Sigmoid colon (tissue), 6 donors: ENCODE measurements at regions not wholly inside any gene's neighbourhood (a gene's known extent, or its start where the extent isn't known, plus 50 kb on each side); places are given as distances from the start of the nearest gene placed in this dataset.

Experiments
- DNase-seq: peaks from one replicate; pipeline ENCODE4 v3.0.0-alpha.2; 2019
- H3K27ac ChIP-seq, 4 donors: fragments of 200-600 bp; sonication (generic); one replicate each; pipeline ENCODE4 v1.5.1; 2016 to 2019; ENCODE audit warnings: mild to moderate bottlenecking in 1 of 4
- H3K27me3 ChIP-seq, 3 donors: fragments of 200-600 bp; sonication (generic); one replicate each; pipeline ENCODE4 v1.5.1; 2019; ENCODE audit warnings: mild to moderate bottlenecking in 1 of 3
- H3K36me3 ChIP-seq, 4 donors: fragments of 200-600 bp; sonication (generic); one replicate each; pipeline ENCODE4 v1.5.1; 2016 to 2019
- H3K4me1 ChIP-seq, 4 donors: fragments of 200-600 bp; sonication (generic); one replicate each; pipeline ENCODE4 v1.5.1; 2017 to 2019
- H3K4me3 ChIP-seq, 4 donors: fragments of 200-600 bp; sonication (generic); one replicate each; pipeline ENCODE4 v1.5.1; 2017 to 2019; ENCODE audit warnings: mild to moderate bottlenecking in 2 of 4, moderate library complexity in 1 of 4
- H3K9me3 ChIP-seq, 4 donors: fragments of 200-600 bp in 3 of 4; sonication (generic) in 3 of 4; one replicate each; pipeline versions ENCODE4 v1.5.1 to v1.6.1; 2013 to 2019
- CTCF ChIP-seq, 4 experiments: fragments of 450-650 bp in 3 of 4; fragments of 200-600 bp in 1 of 4; IDR thresholded peaks; one replicate each; pipeline ENCODE4 v1.5.1; 2016 to 2019; ENCODE audit warnings: antibody characterized with exemption in 4 of 4, mild to moderate bottlenecking in 3 of 4, moderate library complexity in 2 of 4
- EP300 ChIP-seq, 4 donors: sonication (generic); formaldehyde crosslinking; IDR thresholded peaks; one replicate each; pipeline ENCODE4 v1.6.1; 2017; ENCODE audit warnings: antibody characterized with exemption in 4 of 4
- POLR2A ChIP-seq, 2 donors: fragments of 450-650 bp; IDR thresholded peaks; one replicate each; pipeline ENCODE4 v1.6.1; 2016; ENCODE audit warnings: antibody characterized with exemption in 2 of 2, mild to moderate bottlenecking in 2 of 2, moderate library complexity in 2 of 2
- POLR2AphosphoS5 ChIP-seq, 4 donors: sonication (generic); formaldehyde crosslinking; IDR thresholded peaks; one replicate each; pipeline ENCODE4 v1.6.1; 2017; ENCODE audit warnings: antibody characterized with exemption in 4 of 4
- WGBS, 2 donors: extraction: QIAGEN DNeasy Blood & Tissue Kit; methylation state at CpG; one replicate each; pipeline ENCODE4 v1.1.7; 2013; 5-methylcytosine and 5-hydroxymethylcytosine counted together
- intact Hi-C: fragments of 100-400 bp; cut with DNase I; formaldehyde crosslinking; loops from one replicate; pipeline ENCODE4 v1.15.1; 2023
- donor health status: healthy with polysubstance abuse.
- donor health status: healthy.

- TF ChIP-seq CTCF (IDR thresholded peaks at IDR 0.05), result no peak
- TF ChIP-seq POLR2AphosphoS5 (IDR thresholded peaks at IDR 0.05), result no peak
- TF ChIP-seq EP300 (IDR thresholded peaks at IDR 0.05), result no peak
- TF ChIP-seq POLR2A (IDR thresholded peaks at IDR 0.05), result no peak
- H3K9me3 ChIP-seq, result no peaks in the 10 kb centered on the region
- intact Hi-C loops, result no loop called here
- no peaks in the 10 kb centered on the region for H3K4me1 ChIP-seq
- no peak for DNase-seq
- H3K27me3 ChIP-seq, result no peaks in the 10 kb centered on the region
- no peak overlapping the region for H3K27ac ChIP-seq
- no peaks in the 10 kb centered on the region for H3K36me3 ChIP-seq
- H3K4me3 ChIP-seq, result no peak overlapping the region
These were observed 279.7 kb upstream of the GNPDA2 start for GRCh38 chr4:45006078-45006477.

GRCh38 chr4:45004847-45005565 is 278.6 kb upstream of the GNPDA2 start:
- Histone ChIP-seq H3K36me3 (no peaks in the 10 kb centered on the region), H3K9me3 (no peaks in the 10 kb centered on the region), H3K27ac (no peak overlapping the region), H3K4me1 (no peaks in the 10 kb centered on the region), H3K4me3 (no peak overlapping the region), H3K27me3 (no peaks in the 10 kb centered on the region)
- WGBS, 2 donors, result 48 to 49% methylated on average over 4 of the region's 4 CpGs
- DNase-seq, result no peak
- intact Hi-C loops, result no loop called here
- TF ChIP-seq EP300 (IDR thresholded peaks at IDR 0.05) (no peak), POLR2AphosphoS5 (IDR thresholded peaks at IDR 0.05) (no peak), CTCF (IDR thresholded peaks at IDR 0.05) (no peak), POLR2A (IDR thresholded peaks at IDR 0.05) (no peak)

- Histone ChIP-seq H3K4me3 (no peak overlapping the region), H3K27me3 (no peaks in the 10 kb centered on the region), H3K36me3 (no peaks in the 10 kb centered on the region), H3K27ac (no peak overlapping the region), H3K9me3 (no peaks in the 10 kb centered on the region), H3K4me1 (no peaks in the 10 kb centered on the region)
- intact Hi-C loops, result no loop called here
- no peak for DNase-seq
- no peak for TF ChIP-seq POLR2A (IDR thresholded peaks at IDR 0.05)
- TF ChIP-seq EP300 (IDR thresholded peaks at IDR 0.05), result no peak
- no peak for TF ChIP-seq POLR2AphosphoS5 (IDR thresholded peaks at IDR 0.05)
- WGBS, 2 donors, result 76 to 77% methylated on average over 2 of the region's 2 CpGs
These were observed 278.0 kb upstream of the GNPDA2 start for GRCh38 chr4:45004326-45004725.

GRCh38 chr4:44996276-44996845 is 270.0 kb upstream of the GNPDA2 start:
- intact Hi-C loops, result no loop called here
- Histone ChIP-seq H3K4me1 (no peaks in the 10 kb centered on the region), H3K36me3 (no peaks in the 10 kb centered on the region), H3K27me3 (no peaks in the 10 kb centered on the region), H3K4me3 (no peak overlapping the region), H3K27ac (no peak overlapping the region), H3K9me3 (no peaks in the 10 kb centered on the region)
- TF ChIP-seq POLR2A (IDR thresholded peaks at IDR 0.05), result no peak
- no peak for TF ChIP-seq EP300 (IDR thresholded peaks at IDR 0.05)
- TF ChIP-seq POLR2AphosphoS5 (IDR thresholded peaks at IDR 0.05), result no peak
- TF ChIP-seq CTCF (IDR thresholded peaks at IDR 0.05), result no peak
- 80 to 86% methylated on average over 4 of the region's 4 CpGs for WGBS, 2 donors
- no peak for DNase-seq

GRCh38 chr4:44988011-44988410 is 261.7 kb upstream of the GNPDA2 start:
- Histone ChIP-seq H3K4me3 (no peak overlapping the region), H3K27ac (no peak overlapping the region), H3K36me3 (no peaks in the 10 kb centered on the region), H3K4me1 (no peaks in the 10 kb centered on the region), H3K9me3 (no peaks in the 10 kb centered on the region), H3K27me3 (no peaks in the 10 kb centered on the region)
- TF ChIP-seq POLR2A (IDR thresholded peaks at IDR 0.05) (no peak), CTCF (IDR thresholded peaks at IDR 0.05) (no peak), EP300 (IDR thresholded peaks at IDR 0.05) (no peak), POLR2AphosphoS5 (IDR thresholded peaks at IDR 0.05) (no peak)
- DNase-seq, result no peak
- whole genome bisulfite sequencing, 2 donors, result 64 to 74% methylated on average over 5 of the region's 5 CpGs
- intact Hi-C loops, result no loop called here
